ENCODE measurements at regions not wholly inside any gene's neighbourhood (a gene's known extent, or its start where the extent isn't known, plus 50 kb on each side); places are given as distances from the start of the nearest gene placed in this dataset.

GRCh38 chr6:54646069-54646950 is 200.3 kb upstream of the FAM83B start:
- Mint-ChIP-seq H3K4me3 (no peak overlapping the region), H3K27me3 (ENCODE audit: insufficient read depth) (no peaks in the 10 kb centered on the region), H3K4me1 (ENCODE audit: low read depth) (no peaks in the 10 kb centered on the region), H3K27ac (no peak overlapping the region), H3K9me3 (no peaks in the 10 kb centered on the region), H3K36me3 (ENCODE audit: low read depth) (no peaks in the 10 kb centered on the region)
- no peak for TF ChIP-seq CTCF (IDR thresholded peaks at IDR 0.05)
- DNase-seq, result no peak

GRCh38 chr6:54646951-54647664 is 199.5 kb upstream of the FAM83B start:
- Mint-ChIP-seq H3K9me3 (no peaks in the 10 kb centered on the region), H3K4me3 (no peak overlapping the region), H3K4me1 (ENCODE audit: low read depth) (no peaks in the 10 kb centered on the region), H3K27ac (no peak overlapping the region), H3K36me3 (ENCODE audit: low read depth) (no peaks in the 10 kb centered on the region), H3K27me3 (ENCODE audit: insufficient read depth) (no peaks in the 10 kb centered on the region)
- no peak for TF ChIP-seq CTCF (IDR thresholded peaks at IDR 0.05)
- no peak for DNase-seq

- Mint-ChIP-seq H3K27ac (no peak overlapping the region), H3K9me3 (no peaks in the 10 kb centered on the region), H3K27me3 (ENCODE audit: insufficient read depth) (no peaks in the 10 kb centered on the region; the same call in 1 of the 2 replicates), H3K4me3 (no peak overlapping the region), H3K4me1 (ENCODE audit: low read depth) (no peaks in the 10 kb centered on the region), H3K36me3 (ENCODE audit: low read depth) (no peaks in the 10 kb centered on the region)
- no peak for DNase-seq
- no peak for TF ChIP-seq CTCF (IDR thresholded peaks at IDR 0.05)
Measured at GRCh38 chr6:54654381-54654780, 192.2 kb upstream of the FAM83B start.

GRCh38 chr6:54655162-54655561 is 191.4 kb upstream of the FAM83B start:
- no peak overlapping the region for H3K27ac Mint-ChIP-seq
- H3K4me1 Mint-ChIP-seq (ENCODE audit: low read depth), result no peaks in the 10 kb centered on the region

GRCh38 chr6:54665278-54665677 is 181.3 kb upstream of the FAM83B start:
- no peak overlapping the region for H3K27ac Mint-ChIP-seq
- no peaks in the 10 kb centered on the region for H3K36me3 Mint-ChIP-seq (ENCODE audit: low read depth)
- H3K4me3 Mint-ChIP-seq, result no peak overlapping the region

More at GRCh38 chr6:54655162-54655561, 191.4 kb upstream of the FAM83B start:
- Mint-ChIP-seq H3K4me3 (no peak overlapping the region), H3K27me3 (ENCODE audit: insufficient read depth) (no peaks in the 10 kb centered on the region; the same call in 1 of the 2 replicates), H3K36me3 (ENCODE audit: low read depth) (no peaks in the 10 kb centered on the region), H3K9me3 (no peaks in the 10 kb centered on the region)
- DNase-seq, result no peak
- TF ChIP-seq CTCF (IDR thresholded peaks at IDR 0.05), result no peak

More at GRCh38 chr6:54665278-54665677, 181.3 kb upstream of the FAM83B start:
- no peaks in the 10 kb centered on the region for H3K4me1 Mint-ChIP-seq (ENCODE audit: low read depth)
- 0 out of 2 replicates have a peak, but pooled peaks cover 1% of the 10 kb centered on the region for H3K27me3 Mint-ChIP-seq (ENCODE audit: insufficient read depth)
- no peak for TF ChIP-seq CTCF (IDR thresholded peaks at IDR 0.05)
- DNase-seq, result no peak
- H3K9me3 Mint-ChIP-seq, result peaks cover 14% of the 10 kb centered on the region
